HCT116 (cell line): ENCODE measurements at regions not wholly inside any gene's neighbourhood (a gene's known extent, or its start where the extent isn't known, plus 50 kb on each side); places are given as distances from the start of the nearest gene placed in this dataset.

Experiments used
- ATAC-seq: fragments of 200-7000 bp; cut with Tn5 transposase; 2 replicates; pipeline ENCODE4 v1.9.1; 2020; ENCODE audit warnings: mild to moderate bottlenecking, moderate library complexity
- BruUV-seq: library from RNA; stranded (reverse); fragments of 400-500 nt; replicated peaks from 2 replicates; lab custom pipeline; 2021; lab: Mats Ljungman, UMichigan
- CTCF ChIA-PET: fragments of 300-600 bp; sonication (Branson Sonifier 250); formaldehyde crosslinking; loops from one replicate; lab custom pipeline; 2021; ENCODE audit warnings: antibody characterized with exemption; lab: Charles Lee
- POLR2A ChIA-PET: fragments of 300-600, 350-600 bp; sonication (Branson Sonifier 250); formaldehyde crosslinking; loops from one replicate; lab custom pipeline; 2021; ENCODE audit warnings: antibody characterized with exemption; lab: Charles Lee
- RAD21 ChIA-PET, 2 experiments: fragments of 300-600 bp; sonication (Branson Sonifier 250); formaldehyde crosslinking; loops; one replicate each; lab custom pipeline; 2023; ENCODE audit warnings: low total read pairs in 2 of 2; ENCODE audit not compliant: uncharacterized antibody in 2 of 2, unreplicated experiment in 2 of 2, low non-redundant PET in 1 of 2; lab: Charles Lee
- DNase-seq: peaks from one replicate; pipeline ENCODE4 v3.0.0-alpha.2; 2010; ENCODE audit warnings: low read depth, low spot score
- H2AFZ ChIP-seq: fragments of 200-600 bp; shearing (Covaris generic), sonication (generic); 2 replicates; pipeline ENCODE4 v1.6.1; 2017; ENCODE audit warnings: low read depth, mixed run types, mixed read lengths, antibody characterized with exemption, low read length; ENCODE audit not compliant: poor library complexity, severe bottlenecking
- H3K27ac ChIP-seq: 2 replicates; pipeline ENCODE4 v1.5.1; 2012; ENCODE audit warnings: low read depth, low read length
- H3K27me3 ChIP-seq: fragments of 200-600 bp; sonication (generic); 2 replicates; pipeline ENCODE4 v1.6.1; 2016; ENCODE audit warnings: mixed run types, low read length, mixed read lengths; ENCODE audit not compliant: insufficient read depth
- H3K36me3 ChIP-seq, 2 experiments: fragments of 200-500 bp in 1 of 2; fragments of 200-600 bp in 1 of 2; sonication (Bioruptor generic) in 1 of 2; sonication (generic) in 1 of 2; 2 replicates each; pipeline versions ENCODE4 v1.5.1 to v1.6.1; 2014 to 2016; ENCODE audit warnings: low read length in 2 of 2, inconsistent platforms in 1 of 2, mixed read lengths in 1 of 2, mixed run types in 1 of 2; ENCODE audit not compliant: insufficient read depth in 2 of 2, control insufficient read depth in 1 of 2
- H3K4me1 ChIP-seq, 2 experiments: fragments of 200-600 bp in 1 of 2; sonication (generic) in 1 of 2; 2 replicates each; pipeline versions ENCODE4 v1.5.1 to v1.6.1; 2012 to 2017; ENCODE audit warnings: low read length in 2 of 2, inconsistent platforms in 1 of 2, mild to moderate bottlenecking in 1 of 2, mixed read lengths in 1 of 2, mixed run types in 1 of 2, moderate library complexity in 1 of 2; ENCODE audit not compliant: insufficient read depth in 2 of 2, control insufficient read depth in 1 of 2
- H3K4me2 ChIP-seq: fragments of 200-600 bp; sonication (generic); 2 replicates; pipeline ENCODE4 v1.6.1; 2017; ENCODE audit warnings: mixed run types, low read length, mixed read lengths
- H3K4me3 ChIP-seq, 2 experiments: fragments of 200-600 bp in 1 of 2; sonication (generic) in 1 of 2; replicated peaks in 1 of 2; 2 replicates each; pipeline ENCODE4 v1.5.1; 2011 to 2016; ENCODE audit warnings: low read length in 2 of 2, control low read depth in 1 of 2, low read depth in 1 of 2, mild to moderate bottlenecking in 1 of 2, mixed read lengths in 1 of 2, mixed run types in 1 of 2
- H3K79me2 ChIP-seq: fragments of 200-600 bp; sonication (generic); 2 replicates; pipeline ENCODE4 v1.6.1; 2017; ENCODE audit warnings: mild to moderate bottlenecking, mixed run types, low read length, moderate library complexity, mixed read lengths; ENCODE audit not compliant: insufficient read depth
- H3K9ac ChIP-seq: fragments of 200-600 bp; sonication (generic); 2 replicates; pipeline ENCODE4 v1.6.1; 2016; ENCODE audit warnings: low read length, mixed read lengths
- H3K9me2 ChIP-seq: fragments of 200-600 bp; sonication (generic), shearing (Covaris generic); 2 replicates; pipeline ENCODE4 v1.6.1; 2017; ENCODE audit warnings: mixed run types, mild to moderate bottlenecking, moderate library complexity; ENCODE audit not compliant: insufficient read depth
- H3K9me3 ChIP-seq, 2 experiments: fragments of 200-500 bp in 1 of 2; fragments of 200-600 bp in 1 of 2; sonication (Bioruptor generic) in 1 of 2; sonication (generic) in 1 of 2; 2 replicates each; pipeline ENCODE4 v1.6.1; 2014 to 2017; ENCODE audit warnings: low read length in 2 of 2, mixed read lengths in 2 of 2, inconsistent platforms in 1 of 2, low read depth in 1 of 2, mild to moderate bottlenecking in 1 of 2, mixed run types in 1 of 2, moderate library complexity in 1 of 2; ENCODE audit not compliant: control insufficient read depth in 1 of 2, insufficient read depth in 1 of 2
- H4K20me1 ChIP-seq: fragments of 200-600 bp; sonication (generic), shearing (Covaris generic); 2 replicates; pipeline ENCODE4 v1.6.1; 2017; ENCODE audit warnings: mixed run types, mild to moderate bottlenecking, moderate library complexity; ENCODE audit not compliant: insufficient read depth
- CBX3 ChIP-seq: IDR thresholded peaks from 2 replicates; pipeline ENCODE4 v1.6.1; 2012; ENCODE audit warnings: low read depth
- CEBPB ChIP-seq: IDR thresholded peaks from 2 replicates; pipeline ENCODE4 v1.6.1; 2012; ENCODE audit warnings: low read depth
- CTCF ChIP-seq, 3 experiments: fragments of 200-600 bp in 1 of 3; sonication (generic) in 1 of 3; IDR thresholded peaks in 2 of 3; conservative IDR thresholded peaks in 1 of 3; 2 replicates each; pipeline ENCODE4 v1.5.1; 2012 to 2017; ENCODE audit warnings: low read depth in 2 of 3, low read length in 2 of 3, antibody characterized with exemption in 1 of 3, borderline replicate concordance in 1 of 3, control low read depth in 1 of 3, mild to moderate bottlenecking in 1 of 3, mixed read lengths in 1 of 3, mixed run types in 1 of 3, moderate library complexity in 1 of 3; ENCODE audit not compliant: insufficient read depth in 1 of 3
- EZH2 ChIP-seq: fragments of 200-600 bp; sonication (generic); IDR thresholded peaks from 2 replicates; pipeline ENCODE4 v1.6.1; 2017; ENCODE audit warnings: antibody characterized with exemption, mixed run types
- JUND ChIP-seq: IDR thresholded peaks from 2 replicates; pipeline ENCODE4 v1.6.1; 2012
- POLR2A ChIP-seq: IDR thresholded peaks from 2 replicates; pipeline ENCODE4 v1.7.0; 2011; ENCODE audit warnings: borderline replicate concordance; ENCODE audit not compliant: insufficient read depth, insufficient read length; ENCODE audit errors: extremely low read depth
- RAD21 ChIP-seq: IDR thresholded peaks from 2 replicates; pipeline ENCODE4 v1.6.1; 2012; ENCODE audit warnings: low read depth, mild to moderate bottlenecking
- ZBTB33 ChIP-seq: IDR thresholded peaks from 2 replicates; pipeline ENCODE4 v1.6.1; 2011; ENCODE audit warnings: mild to moderate bottlenecking, low read length, moderate library complexity; ENCODE audit not compliant: insufficient replicate concordance; ENCODE audit errors: extremely low read depth
- ZNF274 ChIP-seq: fragments of 200-500 bp; sonication (Bioruptor generic); IDR thresholded peaks from 2 replicates; pipeline ENCODE4 v1.6.1; 2014; ENCODE audit warnings: mild to moderate bottlenecking, low read depth, low read length, inconsistent platforms
- intact Hi-C: fragments of 100-400 bp; cut with micrococcal nuclease; formaldehyde crosslinking; loops from 2 replicates; pipeline ENCODE4 v1.10.0; 2022

GRCh38 chr22:35150183-35151107 is 84.5 kb downstream of the ISX start:
- ChIA-PET RAD21 (interaction anchor here (0.6 to 0.7 kb wide), 2 partner anchors 107 to 126 kb away, joined by 3 read pairs; no protein-coding TSS in a partner anchor), POLR2A (no interaction called here), CTCF (interaction anchor here (0.7 to 2.8 kb wide), 17 partner anchors 9 to 736 kb away, joined by 3 to 29 read pairs (median 4); no protein-coding TSS in a partner anchor)
- Histone ChIP-seq H3K9me2 (no peaks in the 10 kb centered on the region), H3K36me3 (no peaks in the 10 kb centered on the region), H3K79me2 (no peaks in the 10 kb centered on the region), H3K27ac (no peak overlapping the region), H3K27me3 (no peaks in the 10 kb centered on the region), H3K9ac (no peak overlapping the region), H3K4me3 (no peak overlapping the region), H3K4me2 (no peak overlapping the region), H3K9me3 (no peaks in the 10 kb centered on the region), H2AFZ (no peak overlapping the region), H4K20me1 (no peaks in the 10 kb centered on the region), H3K4me1 (peaks cover 3 to 5% of the 10 kb centered on the region in 2 experiments; a peak in 2 of 4 replicates)
- DNase-seq (peak; percentile 24), ATAC-seq (peak; percentile 82)
- intact Hi-C loops, result loop anchor here (1.0 to 10.0 kb wide), 3 partner anchors 107 to 1226 kb away; partner anchors contain the start of gene LARGE1
- no peak for TF ChIP-seq POLR2A
- peak; percentile 28 to 91 (median 84); a peak in 5 of 6 replicates for TF ChIP-seq CTCF (IDR thresholded peaks at IDR 0.05 in 2 of 3, conservative IDR thresholded peaks at IDR 0.05 in 1 of 3; ENCODE audit: borderline replicate concordance in 1 of 3, insufficient read depth in 1 of 3, low read depth in 2 of 3, low read length in 2 of 3)
- TF ChIP-seq ZNF274, result no peak
- TF ChIP-seq RAD21, result peak; percentile 64
- TF ChIP-seq EZH2, result no peak
- no peak for TF ChIP-seq ZBTB33
- TF ChIP-seq JUND, result no peak
- no peak for TF ChIP-seq CBX3
- TF ChIP-seq CEBPB, result no peak
- BruUV-seq, result no TSS peak
